ENCODE measurements at regions not wholly inside any gene's neighbourhood (a gene's known extent, or its start where the extent isn't known, plus 50 kb on each side); places are given as distances from the start of the nearest gene placed in this dataset.

GRCh38 chr1:164051782-164052181 lies 507.2 kb upstream of the PBX1 start:
- no peak for TF ChIP-seq CTCF (conservative IDR thresholded peaks at IDR 0.05 in 1 of 2, IDR thresholded peaks at IDR 0.05 in 1 of 2; ENCODE audit: extremely low read depth in 1 of 2, insufficient read depth in 1 of 2, low read depth in 1 of 2, low read length in 2 of 2)
- no peak for TF ChIP-seq EZH2 (IDR thresholded peaks at IDR 0.05; ENCODE audit: borderline replicate concordance, low read length)
